Adrenal gland (tissue), 9 donors: ENCODE measurements at regions not wholly inside any gene's neighbourhood (a gene's known extent, or its start where the extent isn't known, plus 50 kb on each side); places are given as distances from the start of the nearest gene placed in this dataset.
"Not testable (repeated sequence)": the region's sequence is repeated elsewhere in the genome, so short reads cannot be mapped to it uniquely, and the experiment has no call there.

Experiments
- DNase-seq, 7 donors: peaks; one replicate each; pipeline ENCODE4 v3.0.0-alpha.2; 2019 to 2020
- H3K27ac ChIP-seq, 5 donors: fragments of 200-600 bp; sonication (generic) in 4 of 5; 1 replicate in 3 of 5; 2 replicates in 2 of 5; pipeline versions ENCODE4 v1.5.1 to v1.8.0; 2016 to 2020; ENCODE audit warnings: mild to moderate bottlenecking in 1 of 5
- H3K27me3 ChIP-seq: fragments of 200-600 bp; 2 replicates; pipeline ENCODE4 v1.8.0; 2021
- H3K36me3 ChIP-seq, 2 donors: fragments of 200-600 bp; replicated peaks in 1 of 2; 1 replicate in 1 of 2; 2 replicates in 1 of 2; pipeline versions ENCODE4 v1.5.1 to v1.8.0; 2018 to 2022
- H3K4me1 ChIP-seq, 2 donors: fragments of 200-600 bp; replicated peaks in 1 of 2; 1 replicate in 1 of 2; 2 replicates in 1 of 2; pipeline versions ENCODE4 v1.5.1 to v1.8.0; 2018 to 2021
- H3K4me3 ChIP-seq, 4 donors: fragments of 200-600 bp; sonication (generic) in 3 of 4; one replicate each; pipeline ENCODE4 v1.5.1; 2016 to 2018
- H3K9me3 ChIP-seq, 3 donors: fragments of 200-600 bp; sonication (generic) in 1 of 3; replicated peaks in 1 of 3; 1 replicate in 2 of 3; 2 replicates in 1 of 3; pipeline versions ENCODE4 v1.5.1 to v1.8.0; 2016 to 2021
- POLR2A ChIP-seq, 2 donors: fragments of 450-650 bp; IDR thresholded peaks; one replicate each; pipeline ENCODE4 v1.6.1; 2017; ENCODE audit warnings: antibody characterized with exemption in 2 of 2, mild to moderate bottlenecking in 2 of 2, moderate library complexity in 1 of 2
- WGBS, 4 donors: extraction: QIAGEN DNeasy Blood & Tissue Kit in 2 of 4; methylation state at CpG; one replicate each; pipeline versions ENCODE4 v1.1.5 to v1.1.7; 2013 to 2017; 5-methylcytosine and 5-hydroxymethylcytosine counted together
- intact Hi-C, 2 donors: fragments of 100-400 bp; cut with DNase I; formaldehyde crosslinking; loops; one replicate each; pipeline versions ENCODE4 v1.14.1 to v1.15.0; 2022 to 2023
- TF ChIP-seq, protein P1 (sequence below), 6 experiments: fragments of 450-650 bp in 4 of 6; fragments of 200-600 bp in 2 of 6; sonication (generic) in 1 of 6; IDR thresholded peaks; 1 replicate in 5 of 6; 2 replicates in 1 of 6; pipeline versions ENCODE4 v1.5.1 to v1.8.0; 2016 to 2021; ENCODE audit warnings: antibody characterized with exemption in 6 of 6, mild to moderate bottlenecking in 2 of 6, moderate library complexity in 1 of 6
- donor health status: healthy with polysubstance abuse.
- donor health status: Bipolar disorder and iron deficiency.
- donor health status: DM: yes; HTN: yes; CAD: no.
- donor health status: DM: no; HTN: no; CAD: no.
- donor health status: DM: no; HTN: no; CAD: no.

DNA sequence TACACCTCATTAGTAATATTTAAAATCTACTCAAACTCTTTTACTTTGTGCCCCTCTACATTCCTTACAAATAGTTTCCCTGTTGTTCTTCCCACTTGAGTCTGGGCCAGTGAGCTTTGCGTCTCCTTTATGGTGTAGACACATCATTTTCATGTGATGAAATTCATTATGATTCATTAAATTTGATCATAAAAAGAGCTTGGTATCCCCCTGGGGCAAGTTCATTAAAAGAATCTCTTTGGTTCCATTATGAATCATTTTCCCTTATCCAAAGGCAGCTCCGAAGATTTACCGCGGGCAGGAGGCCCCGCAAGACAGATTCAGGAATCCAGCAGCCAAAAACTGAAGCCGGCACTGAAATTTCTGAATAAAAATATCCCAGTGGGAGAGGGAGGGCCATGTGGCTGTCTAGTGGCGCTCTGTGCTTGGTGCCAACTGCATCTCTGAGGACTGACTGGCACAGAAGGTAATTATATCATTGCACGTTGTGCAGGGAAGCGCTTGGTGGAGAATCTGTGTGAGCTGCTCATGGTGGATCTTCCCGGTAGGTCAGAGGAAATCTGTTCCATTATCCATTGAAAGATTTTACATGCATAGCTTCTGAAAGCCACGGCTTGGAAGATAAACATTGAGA lies 151.4 kb upstream of the PITRM1 start:
- Histone ChIP-seq H3K36me3 (no peaks in the 10 kb centered on the region), H3K4me3 (no peak overlapping the region), H3K9me3 (no peaks in the 10 kb centered on the region), H3K27ac (no peak overlapping the region), H3K4me1 (no peaks in the 10 kb centered on the region), H3K27me3 (no peaks in the 10 kb centered on the region)
- WGBS, 4 donors = 71 to 88% (median 83%) methylated on average over 11 of the region's 11 CpGs
- DNase-seq = no peak
- TF ChIP-seq POLR2A (IDR thresholded peaks at IDR 0.05) = no peak
- TF ChIP-seq, protein P1, sequence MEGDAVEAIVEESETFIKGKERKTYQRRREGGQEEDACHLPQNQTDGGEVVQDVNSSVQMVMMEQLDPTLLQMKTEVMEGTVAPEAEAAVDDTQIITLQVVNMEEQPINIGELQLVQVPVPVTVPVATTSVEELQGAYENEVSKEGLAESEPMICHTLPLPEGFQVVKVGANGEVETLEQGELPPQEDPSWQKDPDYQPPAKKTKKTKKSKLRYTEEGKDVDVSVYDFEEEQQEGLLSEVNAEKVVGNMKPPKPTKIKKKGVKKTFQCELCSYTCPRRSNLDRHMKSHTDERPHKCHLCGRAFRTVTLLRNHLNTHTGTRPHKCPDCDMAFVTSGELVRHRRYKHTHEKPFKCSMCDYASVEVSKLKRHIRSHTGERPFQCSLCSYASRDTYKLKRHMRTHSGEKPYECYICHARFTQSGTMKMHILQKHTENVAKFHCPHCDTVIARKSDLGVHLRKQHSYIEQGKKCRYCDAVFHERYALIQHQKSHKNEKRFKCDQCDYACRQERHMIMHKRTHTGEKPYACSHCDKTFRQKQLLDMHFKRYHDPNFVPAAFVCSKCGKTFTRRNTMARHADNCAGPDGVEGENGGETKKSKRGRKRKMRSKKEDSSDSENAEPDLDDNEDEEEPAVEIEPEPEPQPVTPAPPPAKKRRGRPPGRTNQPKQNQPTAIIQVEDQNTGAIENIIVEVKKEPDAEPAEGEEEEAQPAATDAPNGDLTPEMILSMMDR (IDR thresholded peaks at IDR 0.05) = no peak
- intact Hi-C loops = no loop called here

DNA sequence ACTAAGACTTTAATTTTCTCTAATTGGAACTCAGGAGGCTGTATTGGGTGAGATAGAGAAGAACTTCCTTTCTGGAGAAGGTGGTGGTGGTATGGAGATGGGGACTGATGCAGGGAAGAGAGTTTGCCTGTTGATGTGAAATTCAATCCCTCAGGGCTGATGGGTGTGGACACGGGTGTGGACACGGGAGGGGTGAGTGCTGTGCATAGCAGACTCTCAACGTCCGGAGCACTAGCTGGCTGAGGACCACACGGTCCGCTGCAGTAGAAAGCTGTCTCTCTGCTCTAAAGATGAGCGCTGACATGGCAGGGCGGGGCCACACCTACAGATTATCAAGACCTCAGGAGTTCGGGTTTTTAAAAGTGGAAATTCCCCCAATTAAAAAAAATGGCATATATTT lies 148.5 kb upstream of the PITRM1 start:
- intact Hi-C loops = no loop called here
- no peaks in the 10 kb centered on the region for H3K36me3 ChIP-seq
- no peaks in the 10 kb centered on the region for H3K4me1 ChIP-seq
- H3K27me3 ChIP-seq = no peaks in the 10 kb centered on the region
- TF ChIP-seq, protein P1 (IDR thresholded peaks at IDR 0.05) = no peak
- no peak overlapping the region for H3K27ac ChIP-seq
- no peak overlapping the region for H3K4me3 ChIP-seq
- 81 to 90% (median 87%) methylated on average over 7 to 9 of the region's 9 CpGs for WGBS, 4 donors
- no peaks in the 10 kb centered on the region for H3K9me3 ChIP-seq
- DNase-seq = no peak

DNA sequence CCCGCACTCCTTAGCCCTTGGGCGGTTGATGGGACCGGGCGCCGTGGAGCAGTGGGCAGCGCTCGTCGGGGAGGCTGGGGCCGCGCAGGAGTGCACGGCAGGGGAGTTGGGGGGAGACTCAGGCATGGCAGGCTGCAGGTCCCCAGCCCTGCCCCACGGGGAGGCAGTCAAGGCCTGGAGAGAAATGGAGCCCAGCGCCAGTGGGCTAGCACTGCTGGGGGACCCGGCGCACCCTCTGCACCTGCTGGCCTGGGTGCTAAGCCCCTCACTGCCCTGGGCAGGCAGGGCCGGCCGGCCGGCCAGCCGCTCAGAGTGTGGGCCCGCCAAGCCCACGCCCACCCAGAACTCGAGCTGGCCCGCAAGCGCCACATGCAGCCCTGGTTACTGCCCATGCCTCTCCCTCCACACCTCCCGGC lies 147.2 kb upstream of the PITRM1 start:
- Histone ChIP-seq H3K27me3 (no peaks in the 10 kb centered on the region), H3K27ac (no peak overlapping the region), H3K36me3 (no peaks in the 10 kb centered on the region), H3K4me1 (no peaks in the 10 kb centered on the region), H3K4me3 (no peak overlapping the region), H3K9me3 (no peaks in the 10 kb centered on the region)
- TF ChIP-seq POLR2A (IDR thresholded peaks at IDR 0.05) = no peak
- TF ChIP-seq, protein P1 (IDR thresholded peaks at IDR 0.05) = no peak
- intact Hi-C loops = no loop called here
- 89 to 93% (median 92%) methylated on average over 20 to 25 of the region's 25 CpGs for WGBS, 4 donors
- DNase-seq = no peak

DNA sequence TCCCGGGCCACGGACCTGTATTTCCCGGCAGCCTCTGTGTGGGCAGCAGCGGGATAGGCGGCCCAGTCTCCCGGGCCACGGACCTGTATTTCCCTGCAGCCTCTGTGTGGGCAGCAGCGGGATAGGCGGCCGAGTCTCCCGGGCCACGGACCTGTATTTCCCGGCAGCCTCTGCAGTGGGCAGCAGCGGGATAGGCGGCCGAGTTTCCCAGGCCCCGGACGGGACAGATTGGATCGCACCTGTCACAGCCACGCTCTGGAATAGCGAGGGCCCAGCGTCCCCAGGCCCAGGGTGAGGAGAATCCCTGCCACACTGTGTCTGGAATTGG lies 145.9 kb upstream of the PITRM1 start:
- intact Hi-C loops, H3K9me3 ChIP-seq, H3K4me1 ChIP-seq, H3K27ac ChIP-seq, H3K36me3 ChIP-seq, DNase-seq, H3K27me3 ChIP-seq, H3K4me3 ChIP-seq: not testable (repeated sequence)
- WGBS, 4 donors = 94 to 97% (median 95%) methylated on average over 7 to 22 of the region's 22 CpGs

DNA sequence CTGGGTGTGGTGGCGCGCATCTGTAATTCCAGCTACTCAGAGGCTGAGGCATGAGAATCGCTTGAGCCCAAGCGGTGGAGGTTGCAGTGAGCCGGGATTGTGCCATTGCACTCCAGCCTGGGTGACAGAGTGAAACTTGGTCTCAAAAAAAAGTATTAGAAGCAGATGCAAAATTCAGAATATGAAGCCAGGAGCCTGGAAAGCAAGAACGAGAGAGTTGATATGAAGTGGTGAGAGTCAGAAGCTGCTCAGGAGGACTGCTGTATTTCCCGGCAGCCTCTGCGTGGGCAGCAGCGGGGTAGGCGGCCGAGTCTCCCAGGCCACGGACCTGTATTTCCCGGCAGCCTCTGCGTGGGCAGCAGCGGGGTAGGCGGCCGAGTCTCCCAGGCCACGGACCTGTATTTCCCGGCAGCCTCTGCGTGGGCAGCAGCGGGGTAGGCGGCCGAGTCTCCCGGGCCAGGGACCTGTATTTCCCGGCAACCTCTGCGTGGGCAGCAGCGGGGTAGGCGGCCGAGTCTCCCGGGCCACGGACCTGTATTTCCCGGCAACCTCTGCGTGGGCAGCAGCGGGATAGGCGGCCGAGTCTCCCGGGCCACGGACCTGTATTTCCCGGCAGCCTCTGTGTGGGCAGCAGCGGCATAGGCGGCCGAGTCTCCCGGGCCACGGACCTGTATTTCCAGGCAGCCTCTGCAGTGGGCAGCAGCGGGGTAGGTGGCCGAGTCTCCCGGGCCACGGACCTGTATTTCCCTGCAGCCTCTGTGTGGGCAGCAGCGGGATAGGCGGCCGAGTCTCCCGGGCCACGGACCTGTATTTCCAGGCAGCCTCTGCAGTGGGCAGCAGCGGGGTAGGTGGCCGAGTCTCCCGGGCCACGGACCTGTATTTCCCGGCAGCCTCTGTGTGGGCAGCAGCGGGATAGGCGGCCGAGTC lies 145.2 kb upstream of the PITRM1 start:
- DNase-seq, intact Hi-C loops, H3K4me3 ChIP-seq, H3K27ac ChIP-seq, H3K9me3 ChIP-seq, H3K36me3 ChIP-seq, H3K27me3 ChIP-seq, H3K4me1 ChIP-seq: not testable (repeated sequence)
- 90 to 96% (median 93%) methylated on average over 15 to 49 of the region's 61 CpGs for WGBS, 4 donors

DNA sequence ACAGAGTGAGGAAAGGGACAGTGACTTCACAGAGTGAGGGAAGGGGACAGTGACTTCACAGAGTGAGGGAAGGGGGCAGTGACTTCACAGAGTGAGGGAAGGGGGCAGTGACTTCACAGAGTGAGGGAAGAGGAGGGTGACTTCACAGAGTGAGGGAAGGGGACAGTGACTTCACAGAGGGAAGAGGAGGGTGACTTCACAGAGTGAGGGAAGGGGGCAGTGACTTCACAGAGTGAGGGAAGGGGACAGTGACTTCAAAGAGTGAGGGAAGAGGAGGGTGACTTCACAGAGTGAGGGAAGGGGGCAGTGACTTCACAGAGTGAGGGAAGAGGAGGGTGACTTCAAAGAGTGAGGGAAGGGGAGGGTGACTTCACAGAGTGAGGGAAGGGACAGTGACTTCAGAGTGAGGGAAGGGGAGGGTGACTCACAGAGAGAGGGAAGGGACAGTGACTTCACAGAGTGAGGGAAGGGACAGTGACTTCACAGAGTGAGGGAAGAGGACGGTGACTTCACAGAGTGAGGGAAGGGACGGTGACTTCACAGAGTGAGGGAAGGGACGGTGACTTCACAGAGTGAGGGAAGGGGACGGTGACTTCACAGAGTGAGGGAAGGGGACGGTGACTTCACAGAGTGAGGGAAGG lies 142.0 kb upstream of the PITRM1 start:
- intact Hi-C loops, H3K27ac ChIP-seq, DNase-seq, H3K9me3 ChIP-seq, H3K4me3 ChIP-seq, H3K27me3 ChIP-seq, H3K4me1 ChIP-seq, H3K36me3 ChIP-seq: not testable (repeated sequence)
- WGBS, 4 donors = 52 to 82% (median 73%) methylated on average over 2 to 5 of the region's 5 CpGs

DNA sequence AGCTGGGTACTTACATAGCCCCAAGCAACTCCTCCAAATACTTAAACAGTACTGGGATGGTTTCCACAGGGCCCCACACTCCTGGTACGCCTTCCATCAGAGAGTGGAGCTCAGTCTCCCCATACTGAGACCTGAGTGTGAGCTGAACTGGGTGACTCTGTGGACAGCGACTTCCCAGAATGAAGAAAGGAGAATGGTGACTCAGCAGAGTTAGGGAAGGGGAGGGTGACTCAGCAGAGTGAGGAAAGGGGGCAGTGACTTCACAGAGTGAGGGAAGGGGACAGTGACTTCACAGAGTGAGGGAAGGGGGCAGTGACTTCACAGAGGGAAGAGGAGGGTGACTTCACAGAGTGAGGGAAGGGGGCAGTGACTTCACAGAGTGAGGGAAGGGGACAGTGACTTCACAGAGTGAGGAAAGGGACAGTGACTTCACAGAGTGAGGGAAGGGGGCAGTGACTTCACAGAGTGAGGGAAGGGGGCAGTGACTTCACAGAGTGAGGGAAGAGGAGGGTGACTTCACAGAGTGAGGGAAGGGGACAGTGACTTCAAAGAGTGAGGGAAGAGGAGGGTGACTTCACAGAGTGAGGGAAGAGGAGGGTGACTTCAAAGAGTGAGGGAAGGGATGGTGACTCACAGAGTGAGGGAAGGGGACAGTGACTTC lies 141.3 kb upstream of the PITRM1 start:
- intact Hi-C loops = not testable (repeated sequence)

More for the DNA sequence above, 141.3 kb upstream of the PITRM1 start:
- not testable (repeated sequence) for H3K27ac ChIP-seq, H3K36me3 ChIP-seq, H3K9me3 ChIP-seq, H3K27me3 ChIP-seq, H3K4me3 ChIP-seq, H3K4me1 ChIP-seq
- WGBS, 4 donors = 48 to 52% (median 50%) methylated on average over 2 of the region's 2 CpGs
- DNase-seq = peak in 5 of 7 donors; percentile 30 to 40 (median 38)
